ENCODE measurements at regions not wholly inside any gene's neighbourhood (a gene's known extent, or its start where the extent isn't known, plus 50 kb on each side); places are given as distances from the start of the nearest gene placed in this dataset.

DNA sequence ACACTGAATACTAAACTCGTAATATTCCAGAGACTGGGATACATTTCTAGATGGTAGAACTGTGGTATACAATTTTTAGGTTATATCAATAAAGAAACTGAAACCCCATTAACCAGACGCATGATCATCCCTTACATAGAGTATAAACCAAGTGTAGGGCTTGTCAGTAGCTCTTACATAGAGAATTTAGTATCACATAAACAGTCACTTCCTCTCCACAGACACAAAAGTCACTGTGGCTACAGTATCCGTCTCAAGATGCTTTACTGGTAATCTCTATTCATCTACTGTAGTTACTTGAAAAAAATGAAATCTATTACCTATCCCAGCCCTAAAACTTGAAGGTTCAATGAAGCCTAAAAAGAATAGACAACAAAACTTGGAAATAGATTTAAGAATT, 252.3 kb upstream of the TMPRSS15 start:
- Histone ChIP-seq H3K27ac (no peak overlapping the region), H3K27me3 (replicated peaks in 1 of 7) (no peaks in the 10 kb centered on the region), H3K36me3 (no peaks in the 10 kb centered on the region), H3K4me1 (no peaks in the 10 kb centered on the region), H3K4me3 (no peak overlapping the region), H3K9me3 (peaks cover 0 to 14% (median 6%) of the 10 kb centered on the region in 8 donors)
- WGBS, 5 donors, result 29 to 46% (median 41%) methylated on average over 3 of the region's 3 CpGs
- DNase-seq, result no peak
- intact Hi-C loops (cut with DNase I; ENCODE audit: low total_unique reads), result no loop called here
- TF ChIP-seq, protein P1, sequence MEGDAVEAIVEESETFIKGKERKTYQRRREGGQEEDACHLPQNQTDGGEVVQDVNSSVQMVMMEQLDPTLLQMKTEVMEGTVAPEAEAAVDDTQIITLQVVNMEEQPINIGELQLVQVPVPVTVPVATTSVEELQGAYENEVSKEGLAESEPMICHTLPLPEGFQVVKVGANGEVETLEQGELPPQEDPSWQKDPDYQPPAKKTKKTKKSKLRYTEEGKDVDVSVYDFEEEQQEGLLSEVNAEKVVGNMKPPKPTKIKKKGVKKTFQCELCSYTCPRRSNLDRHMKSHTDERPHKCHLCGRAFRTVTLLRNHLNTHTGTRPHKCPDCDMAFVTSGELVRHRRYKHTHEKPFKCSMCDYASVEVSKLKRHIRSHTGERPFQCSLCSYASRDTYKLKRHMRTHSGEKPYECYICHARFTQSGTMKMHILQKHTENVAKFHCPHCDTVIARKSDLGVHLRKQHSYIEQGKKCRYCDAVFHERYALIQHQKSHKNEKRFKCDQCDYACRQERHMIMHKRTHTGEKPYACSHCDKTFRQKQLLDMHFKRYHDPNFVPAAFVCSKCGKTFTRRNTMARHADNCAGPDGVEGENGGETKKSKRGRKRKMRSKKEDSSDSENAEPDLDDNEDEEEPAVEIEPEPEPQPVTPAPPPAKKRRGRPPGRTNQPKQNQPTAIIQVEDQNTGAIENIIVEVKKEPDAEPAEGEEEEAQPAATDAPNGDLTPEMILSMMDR (IDR thresholded peaks at IDR 0.05 in 8 of 11, conservative IDR thresholded peaks at IDR 0.05 in 3 of 11), result no peak
- TF ChIP-seq POLR2A (IDR thresholded peaks at IDR 0.05) (no peak), POLR2AphosphoS5 (IDR thresholded peaks at IDR 0.05) (no peak)

DNA sequence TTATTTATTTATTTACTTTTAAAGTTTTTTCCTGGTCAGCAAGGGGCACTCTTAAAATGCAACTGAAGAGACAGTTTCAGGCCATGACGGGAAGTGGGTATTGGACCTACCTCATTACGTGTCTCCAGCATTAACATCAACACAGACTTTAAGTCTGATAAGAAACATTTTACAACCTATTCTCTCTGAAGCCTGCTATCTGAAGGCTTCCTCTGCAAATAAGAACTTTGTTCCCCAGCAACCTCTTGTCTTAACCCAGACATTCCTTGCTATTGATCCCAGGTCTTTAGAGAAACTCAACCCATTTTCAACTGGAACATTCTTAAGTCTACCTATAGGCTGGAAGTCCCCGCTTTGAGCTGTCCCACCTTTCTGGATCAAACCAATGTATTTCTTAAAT, 258.3 kb upstream of the TMPRSS15 start:
- H3K27ac ChIP-seq, result no peak overlapping the region
- intact Hi-C loops (cut with DNase I; ENCODE audit: low total_unique reads), result no loop called here
- H3K9me3 ChIP-seq, result peaks cover 0 to 8% (median under 1%) of the 10 kb centered on the region in 8 donors
- DNase-seq, result no peak
- TF ChIP-seq, protein P1 (IDR thresholded peaks at IDR 0.05 in 8 of 11, conservative IDR thresholded peaks at IDR 0.05 in 3 of 11), result no peak
- no peak for TF ChIP-seq POLR2AphosphoS5 (IDR thresholded peaks at IDR 0.05)
- TF ChIP-seq POLR2A (IDR thresholded peaks at IDR 0.05), result no peak
- 76 to 87% (median 84%) methylated on average over 3 of the region's 3 CpGs for WGBS, 5 donors
- H3K4me3 ChIP-seq, result no peak overlapping the region
- no peaks in the 10 kb centered on the region for H3K36me3 ChIP-seq
- H3K27me3 ChIP-seq (replicated peaks in 1 of 7), result no peaks in the 10 kb centered on the region
- no peaks in the 10 kb centered on the region for H3K4me1 ChIP-seq

DNA sequence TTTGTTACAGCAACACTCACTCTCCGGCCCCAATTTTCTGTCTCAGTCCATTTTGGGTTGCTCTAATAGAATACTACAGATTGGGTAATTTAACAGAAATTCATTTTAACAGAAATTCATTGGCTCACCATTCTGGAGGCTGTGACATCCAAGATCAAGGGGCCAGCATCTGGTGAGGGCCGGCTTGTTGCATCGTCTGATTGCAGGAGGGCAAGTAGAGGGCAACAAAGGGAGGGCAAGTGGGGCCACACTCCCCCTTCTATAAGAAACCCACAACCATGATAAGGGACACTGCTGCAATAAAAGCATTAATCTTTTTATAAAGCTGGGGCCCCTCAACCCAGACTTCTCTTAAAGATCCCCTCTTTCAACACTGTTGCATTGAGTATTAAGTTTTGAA, 260.1 kb upstream of the TMPRSS15 start:
- intact Hi-C loops (cut with DNase I; ENCODE audit: low total_unique reads), result no loop called here
- DNase-seq, result no peak
- H3K27me3 ChIP-seq (replicated peaks in 1 of 7), result no peaks in the 10 kb centered on the region
- TF ChIP-seq POLR2AphosphoS5 (IDR thresholded peaks at IDR 0.05), result no peak
- TF ChIP-seq, protein P1 (IDR thresholded peaks at IDR 0.05 in 8 of 11, conservative IDR thresholded peaks at IDR 0.05 in 3 of 11), result no peak
- no peak for TF ChIP-seq POLR2A (IDR thresholded peaks at IDR 0.05)
- H3K27ac ChIP-seq, result no peak overlapping the region
- no peaks in the 10 kb centered on the region for H3K36me3 ChIP-seq
- H3K4me1 ChIP-seq, result no peaks in the 10 kb centered on the region
- peaks cover 0 to 8% (median 0%) of the 10 kb centered on the region in 8 donors for H3K9me3 ChIP-seq
- WGBS, 5 donors, result 72 to 87% (median 79%) methylated on average over 3 of the region's 3 CpGs
- no peak overlapping the region for H3K4me3 ChIP-seq

DNA sequence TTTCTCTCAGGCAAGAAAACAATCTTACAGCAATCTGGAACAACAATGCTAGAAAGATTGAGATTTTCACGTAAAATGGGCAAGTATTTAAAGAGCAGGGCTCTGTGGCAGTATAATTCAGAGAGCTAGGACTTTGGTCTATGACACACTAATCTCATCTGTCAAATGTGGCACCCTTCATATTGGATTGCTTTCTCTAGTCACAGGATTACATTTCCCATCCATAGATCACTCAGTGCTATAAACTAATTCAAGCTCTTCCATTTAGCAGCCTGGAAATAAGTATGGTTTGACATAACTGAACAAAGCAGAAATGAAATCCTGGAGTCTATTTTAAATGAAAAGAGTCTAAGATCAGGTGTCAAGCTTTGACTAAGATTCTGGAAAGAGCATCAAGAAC, 263.1 kb upstream of the TMPRSS15 start:
- TF ChIP-seq POLR2A (IDR thresholded peaks at IDR 0.05) (no peak), POLR2AphosphoS5 (IDR thresholded peaks at IDR 0.05) (no peak)
- TF ChIP-seq, protein P1 (IDR thresholded peaks at IDR 0.05 in 8 of 11, conservative IDR thresholded peaks at IDR 0.05 in 3 of 11), result no peak

More for the DNA sequence above, 263.1 kb upstream of the TMPRSS15 start:
- intact Hi-C loops (cut with DNase I; ENCODE audit: low total_unique reads), result no loop called here
- Histone ChIP-seq H3K27me3 (replicated peaks in 1 of 7) (no peaks in the 10 kb centered on the region), H3K27ac (no peak overlapping the region), H3K4me3 (no peak overlapping the region), H3K9me3 (peaks cover 0 to 29% (median 12%) of the 10 kb centered on the region in 8 donors), H3K4me1 (no peaks in the 10 kb centered on the region), H3K36me3 (no peaks in the 10 kb centered on the region)
- DNase-seq, result no peak
- WGBS, 5 donors, result 66 to 93% (median 76%) methylated on average over 1 of the region's 1 CpG
